ENCODE measurements at regions not wholly inside any gene's neighbourhood (a gene's known extent, or its start where the extent isn't known, plus 50 kb on each side); places are given as distances from the start of the nearest gene placed in this dataset.

- TF ChIP-seq, protein P1, sequence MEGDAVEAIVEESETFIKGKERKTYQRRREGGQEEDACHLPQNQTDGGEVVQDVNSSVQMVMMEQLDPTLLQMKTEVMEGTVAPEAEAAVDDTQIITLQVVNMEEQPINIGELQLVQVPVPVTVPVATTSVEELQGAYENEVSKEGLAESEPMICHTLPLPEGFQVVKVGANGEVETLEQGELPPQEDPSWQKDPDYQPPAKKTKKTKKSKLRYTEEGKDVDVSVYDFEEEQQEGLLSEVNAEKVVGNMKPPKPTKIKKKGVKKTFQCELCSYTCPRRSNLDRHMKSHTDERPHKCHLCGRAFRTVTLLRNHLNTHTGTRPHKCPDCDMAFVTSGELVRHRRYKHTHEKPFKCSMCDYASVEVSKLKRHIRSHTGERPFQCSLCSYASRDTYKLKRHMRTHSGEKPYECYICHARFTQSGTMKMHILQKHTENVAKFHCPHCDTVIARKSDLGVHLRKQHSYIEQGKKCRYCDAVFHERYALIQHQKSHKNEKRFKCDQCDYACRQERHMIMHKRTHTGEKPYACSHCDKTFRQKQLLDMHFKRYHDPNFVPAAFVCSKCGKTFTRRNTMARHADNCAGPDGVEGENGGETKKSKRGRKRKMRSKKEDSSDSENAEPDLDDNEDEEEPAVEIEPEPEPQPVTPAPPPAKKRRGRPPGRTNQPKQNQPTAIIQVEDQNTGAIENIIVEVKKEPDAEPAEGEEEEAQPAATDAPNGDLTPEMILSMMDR (IDR thresholded peaks at IDR 0.05; ENCODE audit: low read depth, low read length, missing control alignments) = no peak
- no peak for DNase-seq (ENCODE audit: extremely low read depth, low read depth)
- no peak overlapping the region for H3K4me3 ChIP-seq (replicated peaks; ENCODE audit: low read depth, low read length)
Observed at GRCh38 chr10:2686691-2687090, 380.7 kb upstream of the PFKP start.

- H3K4me3 ChIP-seq (replicated peaks; ENCODE audit: low read depth, low read length) = no peak overlapping the region
- TF ChIP-seq, protein P1 (IDR thresholded peaks at IDR 0.05; ENCODE audit: low read depth, low read length, missing control alignments) = no peak
- no peak for DNase-seq (ENCODE audit: extremely low read depth, low read depth)
Observed at GRCh38 chr10:2682491-2682890, 384.9 kb upstream of the PFKP start.

DNA sequence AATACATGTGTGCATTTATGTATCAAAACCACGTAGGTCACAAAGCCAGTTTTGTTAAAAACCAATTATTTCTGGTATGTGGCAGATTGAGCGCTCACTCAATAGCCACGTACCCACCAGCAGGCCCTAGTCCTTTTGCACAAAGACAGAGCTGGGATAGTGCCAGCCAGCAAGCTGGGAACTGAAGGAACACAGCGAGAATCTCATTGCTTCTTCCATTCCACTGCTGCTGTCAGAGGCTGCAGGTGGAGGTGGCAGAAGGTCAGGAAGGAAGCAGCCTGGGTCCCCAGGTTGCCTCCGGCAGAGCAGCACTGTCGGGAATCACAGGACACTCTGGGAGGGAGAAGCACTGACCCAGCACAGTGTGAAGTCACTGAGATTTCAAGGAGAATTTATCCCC lies 385.5 kb upstream of the PFKP start:
- TF ChIP-seq, protein P1 (IDR thresholded peaks at IDR 0.05; ENCODE audit: low read depth, low read length, missing control alignments) = no peak
- no peak for DNase-seq (ENCODE audit: extremely low read depth, low read depth)
- no peak overlapping the region for H3K4me3 ChIP-seq (replicated peaks; ENCODE audit: low read depth, low read length)

- TF ChIP-seq, protein P1 (IDR thresholded peaks at IDR 0.05; ENCODE audit: low read depth, low read length, missing control alignments) = no peak
- no peak for DNase-seq (ENCODE audit: extremely low read depth, low read depth)
- H3K4me3 ChIP-seq (replicated peaks; ENCODE audit: low read depth, low read length) = no peak overlapping the region
Observed at GRCh38 chr10:2680821-2681220, 386.5 kb upstream of the PFKP start.

GRCh38 chr10:2679646-2680045 lies 387.7 kb upstream of the PFKP start:
- DNase-seq (ENCODE audit: extremely low read depth, low read depth) = no peak
- no peak overlapping the region for H3K4me3 ChIP-seq (replicated peaks; ENCODE audit: low read depth, low read length)
- TF ChIP-seq, protein P1 (IDR thresholded peaks at IDR 0.05; ENCODE audit: low read depth, low read length, missing control alignments) = no peak

DNA sequence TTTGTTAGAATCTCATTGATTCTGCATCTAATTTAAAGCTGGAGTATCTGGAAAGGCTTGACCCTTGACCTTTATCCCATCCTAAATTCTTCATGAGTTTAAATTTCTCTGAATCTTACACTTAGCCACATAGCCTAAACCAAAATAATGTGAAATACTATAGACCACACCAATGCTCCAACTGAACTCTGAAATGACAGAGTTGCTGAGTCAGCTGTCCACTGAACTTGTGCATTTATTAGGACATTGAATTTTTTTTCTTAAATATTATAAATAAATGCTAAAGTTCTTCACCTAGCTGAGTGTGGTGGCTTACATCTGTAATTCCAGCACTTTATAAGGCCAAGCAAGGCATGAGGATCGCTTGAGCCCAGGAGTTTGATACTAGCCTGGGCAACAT lies 390.9 kb upstream of the PFKP start:
- DNase-seq (ENCODE audit: extremely low read depth, low read depth) = no peak
- no peak overlapping the region for H3K4me3 ChIP-seq (replicated peaks; ENCODE audit: low read depth, low read length)
- TF ChIP-seq, protein P1 (IDR thresholded peaks at IDR 0.05; ENCODE audit: low read depth, low read length, missing control alignments) = no peak

DNA sequence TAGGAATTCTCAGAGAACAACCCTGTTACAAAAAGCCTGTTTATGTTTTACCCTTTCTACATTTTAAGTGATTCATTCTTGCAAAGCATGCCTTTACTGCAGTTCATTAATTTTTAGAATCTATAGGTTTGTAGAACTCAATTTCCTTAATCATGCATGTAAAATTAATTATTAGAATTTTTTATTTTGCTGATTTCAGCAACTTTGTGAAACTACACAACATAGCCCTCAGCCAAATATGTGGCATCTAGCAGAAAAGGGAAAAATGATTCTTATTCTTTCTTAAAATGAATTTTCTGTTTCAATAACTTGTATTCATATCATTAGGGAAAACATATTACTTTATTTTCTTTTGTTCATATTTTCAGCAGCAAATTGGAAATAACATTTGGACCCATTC lies 392.9 kb upstream of the PFKP start:
- no peak overlapping the region for H3K4me3 ChIP-seq (replicated peaks; ENCODE audit: low read depth, low read length)
- TF ChIP-seq, protein P1 (IDR thresholded peaks at IDR 0.05; ENCODE audit: low read depth, low read length, missing control alignments) = no peak
- DNase-seq (ENCODE audit: extremely low read depth, low read depth) = no peak

All from HFF-Myc (cell line).